A549 (cell line): ENCODE measurements at regions not wholly inside any gene's neighbourhood (a gene's known extent, or its start where the extent isn't known, plus 50 kb on each side); places are given as distances from the start of the nearest gene placed in this dataset.

Source experiments
- BHLHE40 ChIP-seq: IDR thresholded peaks from 2 replicates; pipeline ENCODE4 v1.6.1; 2012; ENCODE audit warnings: low read depth, low read length, inconsistent platforms
- CTCF ChIP-seq: fragments of >200 bp; sonication (Bioruptor Twin); formaldehyde crosslinking; IDR thresholded peaks from 3 replicates; pipeline ENCODE4 v1.5.1; 2016
- EP300 ChIP-seq, 2 experiments: fragments of >200 bp; sonication (Bioruptor Twin); formaldehyde crosslinking; IDR thresholded peaks; 2 replicates in 1 of 2; 3 replicates in 1 of 2; pipeline ENCODE4 v1.6.1; 2016 to 2017
- HOXA7 ChIP-seq: fragments of 250-450 bp; sonication (Bioruptor Pico); IDR thresholded peaks from 2 replicates; pipeline ENCODE4 v1.5.0; 2020; ENCODE audit warnings: mild to moderate bottlenecking, moderate library complexity
- KDM5A ChIP-seq: fragments of 200-600 bp; sonication (generic); IDR thresholded peaks from 2 replicates; pipeline ENCODE4 v1.6.1; 2016; ENCODE audit warnings: antibody characterized with exemption, mild to moderate bottlenecking
- MAX ChIP-seq: IDR thresholded peaks from 2 replicates; pipeline ENCODE4 v1.6.1; 2012
- MAZ ChIP-seq: fragments of 150-350 bp; IDR thresholded peaks from 2 replicates; pipeline ENCODE4 v1.6.1; 2014; ENCODE audit warnings: antibody characterized with exemption, low read depth, low read length, borderline replicate concordance
- MYC ChIP-seq: IDR thresholded peaks from 2 replicates; pipeline ENCODE4 v1.6.1; 2012; ENCODE audit warnings: mild to moderate bottlenecking, inconsistent platforms, low read length, improper control_type of control experiment, borderline replicate concordance
- POLR2AphosphoS2 ChIP-seq: conservative IDR thresholded peaks from 2 replicates; pipeline ENCODE4 v1.6.1; 2012; ENCODE audit warnings: low read length, improper control_type of control experiment, inconsistent platforms
- RCOR1 ChIP-seq: fragments of 150-350 bp; IDR thresholded peaks from 2 replicates; pipeline ENCODE4 v1.6.1; 2014; ENCODE audit warnings: antibody characterized with exemption, low read length, low read depth
- SREBF2 ChIP-seq: fragments of 450-650 bp; IDR thresholded peaks from 2 replicates; pipeline ENCODE4 v1.6.1; 2014; ENCODE audit warnings: mild to moderate bottlenecking, moderate library complexity
- ZFP36 ChIP-seq: fragments of 450-650 bp; IDR thresholded peaks from 2 replicates; pipeline ENCODE4 v1.6.1; 2014; ENCODE audit warnings: borderline replicate concordance; ENCODE audit not compliant: partially characterized antibody
- TF ChIP-seq, protein P1 (sequence below): fragments of 200-600 bp; sonication (generic); IDR thresholded peaks from 2 replicates; pipeline ENCODE4 v1.6.1; 2016; ENCODE audit warnings: antibody characterized with exemption, mild to moderate bottlenecking, moderate library complexity
- TF ChIP-seq, protein P2 (sequence below): IDR thresholded peaks from 2 replicates; pipeline ENCODE4 v1.6.1; 2012; ENCODE audit warnings: low read depth, borderline replicate concordance

DNA sequence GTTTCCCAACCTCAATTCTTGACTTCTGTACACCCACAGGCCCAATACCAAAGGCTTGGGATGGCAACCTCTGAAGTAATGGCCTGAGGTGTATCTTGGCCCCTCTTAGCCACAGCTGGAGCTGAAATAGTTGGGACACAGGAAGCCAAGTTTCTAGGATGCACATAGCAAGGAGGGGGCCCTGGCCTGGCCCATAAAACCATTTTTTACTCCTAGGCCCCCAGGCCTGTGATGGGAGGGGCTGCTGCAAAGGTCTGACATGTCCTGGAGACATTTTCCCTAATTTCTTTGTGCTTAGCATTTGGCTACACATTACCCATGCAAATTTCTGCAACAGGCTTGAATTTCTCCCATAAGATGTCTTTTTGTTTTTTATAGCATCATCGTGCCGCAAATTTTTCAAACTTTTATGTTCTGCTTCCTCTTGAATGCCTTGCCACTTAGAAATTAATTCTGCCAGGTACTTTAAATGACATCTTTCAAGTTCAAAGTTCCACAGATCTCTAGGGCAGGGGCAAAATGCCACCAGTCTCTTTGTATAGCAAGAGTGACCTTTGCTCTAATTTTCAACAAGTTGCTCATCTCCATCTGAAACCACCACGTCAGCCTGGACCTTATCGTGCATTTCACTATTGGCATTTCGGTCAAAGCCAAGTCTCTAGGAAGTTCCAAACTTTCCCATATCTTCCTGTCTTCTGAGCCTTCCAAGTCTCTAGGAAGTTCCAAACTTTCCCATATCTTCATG lies 490.8 kb downstream of the IPMK start:
- no peak for TF ChIP-seq CTCF
- TF ChIP-seq, protein P1, sequence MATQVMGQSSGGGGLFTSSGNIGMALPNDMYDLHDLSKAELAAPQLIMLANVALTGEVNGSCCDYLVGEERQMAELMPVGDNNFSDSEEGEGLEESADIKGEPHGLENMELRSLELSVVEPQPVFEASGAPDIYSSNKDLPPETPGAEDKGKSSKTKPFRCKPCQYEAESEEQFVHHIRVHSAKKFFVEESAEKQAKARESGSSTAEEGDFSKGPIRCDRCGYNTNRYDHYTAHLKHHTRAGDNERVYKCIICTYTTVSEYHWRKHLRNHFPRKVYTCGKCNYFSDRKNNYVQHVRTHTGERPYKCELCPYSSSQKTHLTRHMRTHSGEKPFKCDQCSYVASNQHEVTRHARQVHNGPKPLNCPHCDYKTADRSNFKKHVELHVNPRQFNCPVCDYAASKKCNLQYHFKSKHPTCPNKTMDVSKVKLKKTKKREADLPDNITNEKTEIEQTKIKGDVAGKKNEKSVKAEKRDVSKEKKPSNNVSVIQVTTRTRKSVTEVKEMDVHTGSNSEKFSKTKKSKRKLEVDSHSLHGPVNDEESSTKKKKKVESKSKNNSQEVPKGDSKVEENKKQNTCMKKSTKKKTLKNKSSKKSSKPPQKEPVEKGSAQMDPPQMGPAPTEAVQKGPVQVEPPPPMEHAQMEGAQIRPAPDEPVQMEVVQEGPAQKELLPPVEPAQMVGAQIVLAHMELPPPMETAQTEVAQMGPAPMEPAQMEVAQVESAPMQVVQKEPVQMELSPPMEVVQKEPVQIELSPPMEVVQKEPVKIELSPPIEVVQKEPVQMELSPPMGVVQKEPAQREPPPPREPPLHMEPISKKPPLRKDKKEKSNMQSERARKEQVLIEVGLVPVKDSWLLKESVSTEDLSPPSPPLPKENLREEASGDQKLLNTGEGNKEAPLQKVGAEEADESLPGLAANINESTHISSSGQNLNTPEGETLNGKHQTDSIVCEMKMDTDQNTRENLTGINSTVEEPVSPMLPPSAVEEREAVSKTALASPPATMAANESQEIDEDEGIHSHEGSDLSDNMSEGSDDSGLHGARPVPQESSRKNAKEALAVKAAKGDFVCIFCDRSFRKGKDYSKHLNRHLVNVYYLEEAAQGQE: no peak
- no peak for TF ChIP-seq SREBF2
- TF ChIP-seq POLR2AphosphoS2: no peak
- no peak for TF ChIP-seq BHLHE40
- no peak for TF ChIP-seq MAX
- TF ChIP-seq, protein P2, sequence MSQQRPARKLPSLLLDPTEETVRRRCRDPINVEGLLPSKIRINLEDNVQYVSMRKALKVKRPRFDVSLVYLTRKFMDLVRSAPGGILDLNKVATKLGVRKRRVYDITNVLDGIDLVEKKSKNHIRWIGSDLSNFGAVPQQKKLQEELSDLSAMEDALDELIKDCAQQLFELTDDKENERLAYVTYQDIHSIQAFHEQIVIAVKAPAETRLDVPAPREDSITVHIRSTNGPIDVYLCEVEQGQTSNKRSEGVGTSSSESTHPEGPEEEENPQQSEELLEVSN: no peak
- TF ChIP-seq MAZ: no peak
- peak; percentile 79 for TF ChIP-seq ZFP36
- TF ChIP-seq HOXA7 (CRISPR knock-in tag): no peak
- TF ChIP-seq EP300 (IDR thresholded peaks at IDR 0.05): no peak
- TF ChIP-seq RCOR1: no peak
- TF ChIP-seq MYC: no peak
- no peak for TF ChIP-seq KDM5A
